SK-N-SH (cell line): ENCODE measurements at regions not wholly inside any gene's neighbourhood (a gene's known extent, or its start where the extent isn't known, plus 50 kb on each side); places are given as distances from the start of the nearest gene placed in this dataset.

Experiments used
- EP300 ChIP-seq, 2 experiments: IDR thresholded peaks; 2 replicates each; pipeline versions ENCODE4 v1.4.0 to v1.6.1; 2012; ENCODE audit warnings: borderline replicate concordance in 1 of 2, low read depth in 1 of 2, low read length in 1 of 2
- RCOR1 ChIP-seq: fragments of 150-350 bp; IDR thresholded peaks from 2 replicates; pipeline ENCODE4 v1.6.1; 2017; ENCODE audit warnings: antibody characterized with exemption, low read length

DNA sequence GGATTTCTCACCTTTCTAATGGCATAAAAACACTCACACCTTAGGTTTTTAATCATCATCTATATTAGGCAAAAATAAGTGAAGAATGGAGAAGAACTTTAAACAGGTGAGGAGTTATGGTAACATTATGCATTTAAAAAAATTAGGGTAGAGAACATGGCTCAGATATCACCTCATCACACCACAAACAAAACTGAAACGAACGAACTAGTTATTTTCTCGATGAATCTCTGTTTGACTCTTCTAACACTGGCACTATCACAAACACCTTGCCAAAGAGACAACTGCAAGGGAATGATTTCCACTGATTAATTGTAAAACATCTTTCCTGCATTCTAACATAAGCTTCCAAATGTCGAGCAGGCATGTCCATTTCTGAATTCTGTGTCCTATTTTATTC lies 286.1 kb upstream of the GJE1 start:
- TF ChIP-seq RCOR1 (no peak), EP300 (IDR thresholded peaks at IDR 0.05; ENCODE audit: borderline replicate concordance in 1 of 2, low read depth in 1 of 2, low read length in 1 of 2) (no peak)
